Sigmoid colon (tissue), 6 donors: ENCODE measurements at regions not wholly inside any gene's neighbourhood (a gene's known extent, or its start where the extent isn't known, plus 50 kb on each side); places are given as distances from the start of the nearest gene placed in this dataset.
"Not testable (repeated sequence)": the region's sequence is repeated elsewhere in the genome, so short reads cannot be mapped to it uniquely, and the experiment has no call there.

ENCODE experiments used
- DNase-seq: peaks from one replicate; pipeline ENCODE4 v3.0.0-alpha.2; 2019
- H3K27ac ChIP-seq, 4 donors: fragments of 200-600 bp; sonication (generic); one replicate each; pipeline ENCODE4 v1.5.1; 2016 to 2019; ENCODE audit warnings: mild to moderate bottlenecking in 1 of 4
- H3K27me3 ChIP-seq, 3 donors: fragments of 200-600 bp; sonication (generic); one replicate each; pipeline ENCODE4 v1.5.1; 2019; ENCODE audit warnings: mild to moderate bottlenecking in 1 of 3
- H3K36me3 ChIP-seq, 4 donors: fragments of 200-600 bp; sonication (generic); one replicate each; pipeline ENCODE4 v1.5.1; 2016 to 2019
- H3K4me1 ChIP-seq, 4 donors: fragments of 200-600 bp; sonication (generic); one replicate each; pipeline ENCODE4 v1.5.1; 2017 to 2019
- H3K4me3 ChIP-seq, 4 donors: fragments of 200-600 bp; sonication (generic); one replicate each; pipeline ENCODE4 v1.5.1; 2017 to 2019; ENCODE audit warnings: mild to moderate bottlenecking in 2 of 4, moderate library complexity in 1 of 4
- H3K9me3 ChIP-seq, 4 donors: fragments of 200-600 bp in 3 of 4; sonication (generic) in 3 of 4; one replicate each; pipeline versions ENCODE4 v1.5.1 to v1.6.1; 2013 to 2019
- EP300 ChIP-seq, 4 donors: sonication (generic); formaldehyde crosslinking; IDR thresholded peaks; one replicate each; pipeline ENCODE4 v1.6.1; 2017; ENCODE audit warnings: antibody characterized with exemption in 4 of 4
- POLR2A ChIP-seq, 2 donors: fragments of 450-650 bp; IDR thresholded peaks; one replicate each; pipeline ENCODE4 v1.6.1; 2016; ENCODE audit warnings: antibody characterized with exemption in 2 of 2, mild to moderate bottlenecking in 2 of 2, moderate library complexity in 2 of 2
- POLR2AphosphoS5 ChIP-seq, 4 donors: sonication (generic); formaldehyde crosslinking; IDR thresholded peaks; one replicate each; pipeline ENCODE4 v1.6.1; 2017; ENCODE audit warnings: antibody characterized with exemption in 4 of 4
- WGBS, 2 donors: extraction: QIAGEN DNeasy Blood & Tissue Kit; methylation state at CpG; one replicate each; pipeline ENCODE4 v1.1.7; 2013; 5-methylcytosine and 5-hydroxymethylcytosine counted together
- intact Hi-C: fragments of 100-400 bp; cut with DNase I; formaldehyde crosslinking; loops from one replicate; pipeline ENCODE4 v1.15.1; 2023
- TF ChIP-seq, protein P1 (sequence below), 4 experiments: fragments of 450-650 bp in 3 of 4; fragments of 200-600 bp in 1 of 4; IDR thresholded peaks; one replicate each; pipeline ENCODE4 v1.5.1; 2016 to 2019; ENCODE audit warnings: antibody characterized with exemption in 4 of 4, mild to moderate bottlenecking in 3 of 4, moderate library complexity in 2 of 4
- donor health status: healthy with polysubstance abuse.
- donor health status: healthy.

DNA sequence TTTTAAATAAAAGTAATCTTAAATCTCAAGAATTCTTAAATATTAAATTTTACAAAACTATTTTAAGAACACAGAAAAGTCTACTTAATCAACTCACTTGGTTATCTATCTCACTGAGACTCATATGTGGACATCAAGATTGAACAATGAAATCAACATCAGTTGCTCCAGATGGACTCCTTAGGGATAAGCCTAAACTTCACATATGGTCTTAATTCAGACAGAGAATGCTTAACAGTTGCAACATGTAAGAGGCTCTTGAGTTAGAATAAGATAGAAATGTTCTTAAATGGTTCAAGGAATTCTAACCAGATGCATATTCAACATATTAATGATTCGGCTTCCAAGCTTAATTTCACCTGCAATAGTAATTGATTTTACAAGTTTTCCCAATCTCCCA is 1730.9 kb downstream of the PCDH9 start:
- DNase-seq = no peak

DNA sequence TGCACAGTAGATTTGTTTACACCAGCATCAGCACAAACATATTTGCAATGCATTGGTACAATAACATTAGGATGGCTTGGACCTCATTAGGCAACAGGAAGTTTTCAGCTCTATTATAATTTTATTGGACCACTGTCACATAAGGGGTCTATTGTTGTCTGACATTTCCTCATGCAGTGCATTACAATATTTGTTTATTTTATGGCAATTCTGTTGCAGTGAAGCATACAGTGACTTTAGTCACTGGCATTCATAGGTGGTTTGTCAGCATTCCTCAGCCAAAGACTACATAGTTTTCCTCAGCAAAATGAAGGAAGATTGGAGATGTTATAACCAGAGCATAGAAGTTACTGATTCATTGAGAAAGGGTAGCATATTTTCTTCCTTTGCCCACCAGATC is 1732.9 kb downstream of the PCDH9 start:
- intact Hi-C loops = no loop called here
- Histone ChIP-seq H3K27ac (no peak overlapping the region), H3K9me3 (no peaks in the 10 kb centered on the region), H3K36me3 (no peaks in the 10 kb centered on the region), H3K4me1 (no peaks in the 10 kb centered on the region), H3K4me3 (no peak overlapping the region), H3K27me3 (no peaks in the 10 kb centered on the region)
- no peak for DNase-seq
- TF ChIP-seq EP300 (IDR thresholded peaks at IDR 0.05) (no peak), POLR2AphosphoS5 (IDR thresholded peaks at IDR 0.05) (no peak), POLR2A (IDR thresholded peaks at IDR 0.05) (no peak)
- TF ChIP-seq, protein P1, sequence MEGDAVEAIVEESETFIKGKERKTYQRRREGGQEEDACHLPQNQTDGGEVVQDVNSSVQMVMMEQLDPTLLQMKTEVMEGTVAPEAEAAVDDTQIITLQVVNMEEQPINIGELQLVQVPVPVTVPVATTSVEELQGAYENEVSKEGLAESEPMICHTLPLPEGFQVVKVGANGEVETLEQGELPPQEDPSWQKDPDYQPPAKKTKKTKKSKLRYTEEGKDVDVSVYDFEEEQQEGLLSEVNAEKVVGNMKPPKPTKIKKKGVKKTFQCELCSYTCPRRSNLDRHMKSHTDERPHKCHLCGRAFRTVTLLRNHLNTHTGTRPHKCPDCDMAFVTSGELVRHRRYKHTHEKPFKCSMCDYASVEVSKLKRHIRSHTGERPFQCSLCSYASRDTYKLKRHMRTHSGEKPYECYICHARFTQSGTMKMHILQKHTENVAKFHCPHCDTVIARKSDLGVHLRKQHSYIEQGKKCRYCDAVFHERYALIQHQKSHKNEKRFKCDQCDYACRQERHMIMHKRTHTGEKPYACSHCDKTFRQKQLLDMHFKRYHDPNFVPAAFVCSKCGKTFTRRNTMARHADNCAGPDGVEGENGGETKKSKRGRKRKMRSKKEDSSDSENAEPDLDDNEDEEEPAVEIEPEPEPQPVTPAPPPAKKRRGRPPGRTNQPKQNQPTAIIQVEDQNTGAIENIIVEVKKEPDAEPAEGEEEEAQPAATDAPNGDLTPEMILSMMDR (IDR thresholded peaks at IDR 0.05) = no peak

More for the DNA sequence above, 1730.9 kb downstream of the PCDH9 start:
- no peaks in the 10 kb centered on the region for H3K36me3 ChIP-seq
- no peak overlapping the region for H3K4me3 ChIP-seq
- 85 to 94% methylated on average over 1 of the region's 1 CpG for WGBS, 2 donors
- no peaks in the 10 kb centered on the region for H3K9me3 ChIP-seq
- no peak for TF ChIP-seq POLR2A (IDR thresholded peaks at IDR 0.05)
- TF ChIP-seq EP300 (IDR thresholded peaks at IDR 0.05) = no peak
- no peak for TF ChIP-seq POLR2AphosphoS5 (IDR thresholded peaks at IDR 0.05)
- no peaks in the 10 kb centered on the region for H3K27me3 ChIP-seq
- no peaks in the 10 kb centered on the region for H3K4me1 ChIP-seq
- H3K27ac ChIP-seq = no peak overlapping the region
- intact Hi-C loops = no loop called here

DNA sequence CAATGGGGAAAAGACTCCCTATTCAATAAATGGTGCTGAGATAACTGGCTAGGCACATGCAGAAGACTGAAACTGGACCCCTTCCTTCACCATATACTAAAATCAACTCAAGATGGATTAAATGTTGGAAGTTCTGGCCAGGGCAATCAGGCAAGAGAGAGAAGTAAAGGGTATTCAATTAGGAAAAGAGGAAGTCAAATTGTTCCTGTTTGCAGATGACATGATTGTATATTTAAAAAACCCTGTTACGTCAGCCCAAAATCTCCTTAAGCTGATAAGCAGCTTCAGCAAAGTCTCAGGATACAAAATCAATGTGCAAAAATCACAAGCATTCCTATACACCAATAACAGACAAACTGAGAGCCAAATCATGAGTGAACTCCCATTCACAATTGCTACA is 1739.4 kb downstream of the PCDH9 start:
- DNase-seq, H3K27me3 ChIP-seq, H3K36me3 ChIP-seq, H3K4me1 ChIP-seq, H3K9me3 ChIP-seq, H3K27ac ChIP-seq, intact Hi-C loops, H3K4me3 ChIP-seq: not testable (repeated sequence)
- 76 to 86% methylated on average over 1 of the region's 1 CpG for WGBS, 2 donors

DNA sequence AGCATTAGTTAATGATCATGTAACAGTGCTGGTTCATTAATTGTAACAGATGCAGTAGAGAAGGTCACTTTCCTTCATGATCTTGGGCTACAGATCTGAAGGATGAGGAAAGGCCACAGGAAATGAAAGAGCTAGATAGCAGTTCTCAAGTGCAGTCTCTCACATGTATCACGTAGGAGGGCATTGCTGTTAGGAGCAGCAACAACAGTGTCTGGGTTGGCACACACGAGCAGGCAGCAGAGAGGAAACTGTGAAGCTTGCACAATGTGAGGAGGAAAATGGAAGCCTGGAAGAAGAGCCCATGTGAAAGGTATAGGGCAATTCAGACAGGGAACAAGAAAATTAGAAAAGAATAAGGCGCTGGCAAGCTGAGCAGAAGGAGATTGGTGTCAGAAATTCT is 1741.5 kb downstream of the PCDH9 start:
- no peak for DNase-seq
- Histone ChIP-seq H3K4me3 (no peak overlapping the region), H3K4me1 (no peaks in the 10 kb centered on the region), H3K27me3 (no peaks in the 10 kb centered on the region), H3K9me3 (no peaks in the 10 kb centered on the region), H3K27ac (no peak overlapping the region), H3K36me3 (no peaks in the 10 kb centered on the region)
- TF ChIP-seq EP300 (IDR thresholded peaks at IDR 0.05) (no peak), POLR2A (IDR thresholded peaks at IDR 0.05) (no peak), POLR2AphosphoS5 (IDR thresholded peaks at IDR 0.05) (no peak)
- TF ChIP-seq, protein P1 (IDR thresholded peaks at IDR 0.05) = no peak
- intact Hi-C loops = no loop called here
- 59 to 63% methylated on average over 3 of the region's 3 CpGs for WGBS, 2 donors

DNA sequence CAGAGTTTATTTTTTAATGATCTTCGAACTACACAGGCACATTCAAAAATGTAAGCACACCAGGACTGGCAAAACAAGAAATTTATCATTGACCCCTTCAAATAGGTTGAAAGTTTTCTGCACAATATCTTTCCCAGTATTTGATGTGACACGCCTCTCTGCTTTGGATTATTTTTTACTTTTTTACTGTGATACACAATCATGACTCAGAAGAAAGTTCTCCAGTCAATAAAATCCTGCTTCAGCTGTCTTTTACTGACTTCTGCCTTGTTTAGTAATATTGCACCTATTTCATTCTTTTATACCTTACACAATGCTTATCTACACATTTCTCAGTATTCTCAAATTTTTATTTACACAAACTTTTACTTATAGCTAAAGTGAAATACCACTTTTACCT is 1750.4 kb downstream of the PCDH9 start:
- TF ChIP-seq, protein P1 (IDR thresholded peaks at IDR 0.05) = no peak
- TF ChIP-seq EP300 (IDR thresholded peaks at IDR 0.05) = no peak
- TF ChIP-seq POLR2A (IDR thresholded peaks at IDR 0.05) = no peak
- TF ChIP-seq POLR2AphosphoS5 (IDR thresholded peaks at IDR 0.05) = no peak
- intact Hi-C loops = no loop called here
- Histone ChIP-seq H3K27me3 (no peaks in the 10 kb centered on the region), H3K9me3 (no peaks in the 10 kb centered on the region), H3K27ac (no peak overlapping the region), H3K36me3 (no peaks in the 10 kb centered on the region), H3K4me1 (no peaks in the 10 kb centered on the region), H3K4me3 (no peak overlapping the region)
- no peak for DNase-seq
- 59 to 68% methylated on average over 2 of the region's 2 CpGs for WGBS, 2 donors

DNA sequence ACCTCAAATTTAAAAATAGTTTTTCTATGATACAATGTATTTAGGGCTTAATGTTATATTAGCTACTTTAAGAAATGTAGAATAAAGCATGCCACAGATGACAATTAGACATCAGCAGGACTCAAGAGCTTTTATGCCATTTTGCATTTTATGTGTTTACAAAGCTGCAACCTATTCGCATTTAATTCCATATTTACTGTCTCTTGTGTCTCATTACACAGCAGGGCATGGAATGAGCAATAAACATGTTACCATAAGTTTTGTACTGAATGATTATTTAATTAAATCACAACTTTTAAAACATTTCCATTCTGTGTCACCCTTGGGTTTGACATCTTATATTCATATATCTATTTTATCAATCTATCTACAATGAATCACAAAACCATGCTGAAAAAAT is 1756.9 kb downstream of the PCDH9 start:
- Histone ChIP-seq H3K27ac (no peak overlapping the region), H3K36me3 (no peaks in the 10 kb centered on the region), H3K4me1 (no peaks in the 10 kb centered on the region), H3K27me3 (no peaks in the 10 kb centered on the region), H3K4me3 (no peak overlapping the region), H3K9me3 (no peaks in the 10 kb centered on the region)
- WGBS, 2 donors = 88 to 94% methylated on average over 1 of the region's 1 CpG
- intact Hi-C loops = no loop called here
- TF ChIP-seq POLR2A (IDR thresholded peaks at IDR 0.05) = no peak
- TF ChIP-seq, protein P1 (IDR thresholded peaks at IDR 0.05) = no peak
- no peak for TF ChIP-seq POLR2AphosphoS5 (IDR thresholded peaks at IDR 0.05)
- TF ChIP-seq EP300 (IDR thresholded peaks at IDR 0.05) = no peak
- DNase-seq = no peak
